Inflammatory macrophage treated with lipopolysaccharide for 4 hours (primary cell): ENCODE measurements at regions not wholly inside any gene's neighbourhood (a gene's known extent, or its start where the extent isn't known, plus 50 kb on each side); places are given as distances from the start of the nearest gene placed in this dataset.

Source experiments
- DNase-seq: peaks from one replicate; pipeline ENCODE4 v3.0.0-alpha.2; 2020

GRCh38 chr2:222146488-222146887, 152.3 kb downstream of the PAX3 start:
- DNase-seq, result no peak

- no peak for DNase-seq
These were observed 156.8 kb downstream of the PAX3 start for GRCh38 chr2:222142027-222142426.

- no peak for DNase-seq
These were observed 162.6 kb downstream of the PAX3 start for GRCh38 chr2:222136106-222136630.

- no peak for DNase-seq
These were observed 164.1 kb downstream of the PAX3 start for GRCh38 chr2:222134654-222135053.

- DNase-seq, result no peak
These were observed 164.9 kb downstream of the PAX3 start for GRCh38 chr2:222133897-222134296.

- DNase-seq, result no peak
These were observed 167.9 kb downstream of the PAX3 start for GRCh38 chr2:222130855-222131254.

GRCh38 chr2:222127660-222128059, 171.1 kb downstream of the PAX3 start:
- DNase-seq, result no peak

- DNase-seq, result no peak
These were observed 177.9 kb downstream of the PAX3 start for GRCh38 chr2:222120933-222121332.

- no peak for DNase-seq
These were observed 183.5 kb downstream of the PAX3 start for GRCh38 chr2:222115296-222115695.

- DNase-seq, result no peak
These were observed 189.7 kb downstream of the PAX3 start for GRCh38 chr2:222108957-222109585.

- DNase-seq, result no peak
These were observed 190.3 kb downstream of the PAX3 start for GRCh38 chr2:222108497-222108896.

GRCh38 chr2:222105046-222105445, 193.8 kb downstream of the PAX3 start:
- DNase-seq, result no peak

- DNase-seq, result no peak
These were observed 196.0 kb downstream of the PAX3 start for GRCh38 chr2:222102575-222103349.

- no peak for DNase-seq
These were observed 197.8 kb downstream of the PAX3 start for GRCh38 chr2:222100704-222101699.

GRCh38 chr2:222088561-222088960, 210.2 kb downstream of the PAX3 start:
- DNase-seq, result no peak

GRCh38 chr2:222087998-222088397, 210.8 kb downstream of the PAX3 start:
- DNase-seq, result no peak

- DNase-seq, result no peak
These were observed 216.6 kb downstream of the PAX3 start for GRCh38 chr2:222082201-222082600.

GRCh38 chr2:222080141-222080540, 218.7 kb downstream of the PAX3 start:
- no peak for DNase-seq

- DNase-seq, result no peak
These were observed 221.7 kb downstream of the PAX3 start for GRCh38 chr2:222076973-222077690.

GRCh38 chr2:222074674-222075073, 224.1 kb downstream of the PAX3 start:
- no peak for DNase-seq

GRCh38 chr2:222071911-222072310, 226.9 kb downstream of the PAX3 start:
- no peak for DNase-seq

- DNase-seq, result no peak
These were observed 234.5 kb downstream of the PAX3 start for GRCh38 chr2:222064286-222064685.
